MCF 10A (cell line): ENCODE measurements at regions not wholly inside any gene's neighbourhood (a gene's known extent, or its start where the extent isn't known, plus 50 kb on each side); places are given as distances from the start of the nearest gene placed in this dataset.
A peak's percentile ranks its signal among the peaks of the same experiment; 100 is the strongest.

Experiments used
- BruUV-seq: library from RNA; stranded (reverse); fragments of 400-500 nt; replicated peaks from 2 replicates; lab custom pipeline; 2021; lab: Mats Ljungman, UMichigan
- CTCF ChIA-PET: fragments of 300-600 bp; sonication (Branson Sonifier 250); formaldehyde crosslinking; extraction: SDS; loops from one replicate; lab custom pipeline; 2021; ENCODE audit warnings: antibody characterized with exemption, inconsistent platforms; lab: Yijun Ruan, JAX
- POLR2A ChIA-PET: fragments of 300-600, 350-650 bp; sonication (Branson Sonifier 250); formaldehyde crosslinking; extraction: SDS; loops from one replicate; lab custom pipeline; 2020; ENCODE audit warnings: antibody characterized with exemption, inconsistent platforms; lab: Yijun Ruan, JAX
- DNase-seq: peaks from one replicate; pipeline ENCODE4 v3.0.0-alpha.2; 2018; ENCODE audit not compliant: unreplicated experiment
- H3K27ac Mint-ChIP-seq: one replicate; pipeline ENCODE4 v1.8.0; 2022; ENCODE audit warnings: mild to moderate bottlenecking, low read depth, mixed read lengths; ENCODE audit not compliant: unreplicated experiment
- H3K27me3 Mint-ChIP-seq: one replicate; pipeline ENCODE4 v1.8.0; 2022; ENCODE audit warnings: mixed read lengths; ENCODE audit not compliant: insufficient read depth, unreplicated experiment
- H3K36me3 Mint-ChIP-seq: one replicate; pipeline ENCODE4 v1.8.0; 2022; ENCODE audit warnings: mild to moderate bottlenecking, moderate library complexity, mixed read lengths; ENCODE audit not compliant: insufficient read depth, unreplicated experiment
- H3K4me1 Mint-ChIP-seq: one replicate; pipeline ENCODE4 v1.8.0; 2022; ENCODE audit warnings: mixed read lengths; ENCODE audit not compliant: insufficient read depth, unreplicated experiment
- H3K4me3 Mint-ChIP-seq: one replicate; pipeline ENCODE4 v1.8.0; 2022; ENCODE audit warnings: mild to moderate bottlenecking, moderate library complexity, mixed read lengths; ENCODE audit not compliant: unreplicated experiment
- H3K9me3 Mint-ChIP-seq: one replicate; pipeline ENCODE4 v1.8.0; 2022; ENCODE audit warnings: mixed read lengths; ENCODE audit not compliant: unreplicated experiment
- CTCF ChIP-seq: fragments of 200-600 bp; IDR thresholded peaks from one replicate; pipeline ENCODE4 v1.8.0; 2022; ENCODE audit warnings: antibody characterized with exemption, mild to moderate bottlenecking; ENCODE audit not compliant: unreplicated experiment
- intact Hi-C: fragments of 100-400 bp; cut with micrococcal nuclease; formaldehyde crosslinking; loops from 2 replicates; pipeline ENCODE4 v1.14.1; 2022

- Mint-ChIP-seq H3K9me3 (no peaks in the 10 kb centered on the region), H3K4me3 (no peak overlapping the region), H3K4me1 (peaks cover 8% of the 10 kb centered on the region), H3K27ac (no peak overlapping the region), H3K27me3 (no peaks in the 10 kb centered on the region), H3K36me3 (no peaks in the 10 kb centered on the region)
- CTCF ChIA-PET, result interaction anchor here (1.4 kb wide), 1 partner anchor 30 kb away, joined by 3 read pairs; no protein-coding TSS in a partner anchor
- BruUV-seq, result no TSS peak
- DNase-seq, result peak; percentile 25
- no peak for TF ChIP-seq CTCF
- POLR2A ChIA-PET, result interaction anchor here (0.7 to 0.8 kb wide), 2 partner anchors 8 to 198 kb away, joined by 3 to 4 read pairs; no protein-coding TSS in a partner anchor
- intact Hi-C loops, result no loop called here
Observed at GRCh38 chr1:239616673-239617072, 230.3 kb downstream of the CHRM3 start.

GRCh38 chr1:239617259-239617658, 230.9 kb downstream of the CHRM3 start:
- ChIA-PET POLR2A (no interaction called here), CTCF (interaction anchor here (1.4 kb wide), 1 partner anchor 29 kb away, joined by 3 read pairs; no protein-coding TSS in a partner anchor)
- DNase-seq, result no peak
- TF ChIP-seq CTCF, result no peak
- Mint-ChIP-seq H3K27me3 (no peaks in the 10 kb centered on the region), H3K4me3 (no peak overlapping the region), H3K36me3 (no peaks in the 10 kb centered on the region), H3K9me3 (no peaks in the 10 kb centered on the region), H3K27ac (no peak overlapping the region), H3K4me1 (peaks cover 8% of the 10 kb centered on the region)
- intact Hi-C loops, result no loop called here
- BruUV-seq, result no TSS peak

- H3K9me3 Mint-ChIP-seq, result no peaks in the 10 kb centered on the region
- BruUV-seq, result no TSS peak
- CTCF ChIA-PET, result no interaction called here
- peaks cover 8% of the 10 kb centered on the region for H3K4me1 Mint-ChIP-seq
- intact Hi-C loops, result no loop called here
- POLR2A ChIA-PET, result no interaction called here
- H3K4me3 Mint-ChIP-seq, result no peak overlapping the region
- H3K36me3 Mint-ChIP-seq, result no peaks in the 10 kb centered on the region
- no peaks in the 10 kb centered on the region for H3K27me3 Mint-ChIP-seq
- no peak for TF ChIP-seq CTCF
- no peak overlapping the region for H3K27ac Mint-ChIP-seq
- DNase-seq, result no peak
Observed at GRCh38 chr1:239617731-239618130, 231.4 kb downstream of the CHRM3 start.

- BruUV-seq, result no TSS peak
- intact Hi-C loops, result no loop called here
- ChIA-PET CTCF (interaction anchor here (1.0 to 1.4 kb wide), 3 partner anchors 48 to 281 kb away, joined by 3 to 4 read pairs (median 4); no protein-coding TSS in a partner anchor), POLR2A (interaction anchor here (0.9 kb wide), 1 partner anchor 195 kb away, joined by 3 read pairs; no protein-coding TSS in a partner anchor)
- Mint-ChIP-seq H3K4me1 (peaks cover 8% of the 10 kb centered on the region), H3K36me3 (no peaks in the 10 kb centered on the region), H3K9me3 (no peaks in the 10 kb centered on the region), H3K4me3 (no peak overlapping the region), H3K27ac (no peak overlapping the region), H3K27me3 (no peaks in the 10 kb centered on the region)
- TF ChIP-seq CTCF, result no peak
- no peak for DNase-seq
Observed at GRCh38 chr1:239619190-239619589, 232.8 kb downstream of the CHRM3 start.
